CD4-positive, alpha-beta T cell treated with Interferon alpha-2 for 1 hour (primary cell): ENCODE measurements at regions not wholly inside any gene's neighbourhood (a gene's known extent, or its start where the extent isn't known, plus 50 kb on each side); places are given as distances from the start of the nearest gene placed in this dataset.

Experiments
- DNase-seq, 2 donors: peaks; one replicate each; pipeline ENCODE4 v3.0.0-alpha.2; 2020 to 2022

DNA sequence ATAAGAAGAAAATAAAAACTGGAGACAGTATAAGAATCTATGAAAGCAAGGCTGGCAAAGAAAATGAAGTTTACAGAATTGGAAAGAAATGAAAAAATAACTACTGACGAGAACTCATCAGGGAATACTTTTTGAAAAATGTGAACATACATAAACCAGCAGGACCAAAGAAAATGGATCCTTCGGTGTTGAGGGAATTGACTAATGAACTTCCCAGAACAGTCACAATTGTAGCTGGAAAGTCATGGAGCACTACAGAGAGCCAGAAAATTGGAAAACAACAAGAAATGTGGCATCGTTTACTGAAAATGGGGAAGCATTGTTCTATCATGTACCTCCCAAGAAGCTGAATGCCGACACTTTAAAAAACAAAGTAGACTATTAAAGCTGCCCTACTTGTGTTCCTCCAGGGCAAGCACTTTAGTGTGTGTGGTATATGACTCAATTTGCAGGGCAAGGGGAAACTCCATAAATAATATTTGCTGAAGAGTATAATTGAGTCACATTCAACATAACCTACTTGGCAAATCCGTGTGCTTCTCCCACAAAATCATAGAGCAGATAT is 1221.6 kb upstream of the NRXN1 start:
- DNase-seq, result no peak

DNA sequence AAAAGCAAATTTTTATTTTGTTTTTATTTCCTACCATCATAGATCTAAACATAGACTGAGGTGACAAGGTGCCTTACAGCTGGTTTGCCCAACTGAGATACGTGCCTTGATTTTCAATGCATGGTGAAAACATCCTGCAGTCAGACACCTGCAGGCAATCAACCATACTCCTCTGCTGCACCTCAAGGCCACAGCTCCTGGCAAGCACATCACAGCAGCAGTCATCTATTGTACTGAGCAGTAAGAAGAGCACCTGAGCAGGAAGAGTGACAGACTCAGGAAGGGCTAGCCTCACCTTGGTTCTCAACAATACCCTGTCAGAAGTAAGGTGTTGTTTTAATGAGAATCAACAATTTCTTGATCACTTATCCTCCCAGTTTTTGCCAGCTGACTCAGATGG is 1206.8 kb upstream of the NRXN1 start:
- no peak for DNase-seq

DNA sequence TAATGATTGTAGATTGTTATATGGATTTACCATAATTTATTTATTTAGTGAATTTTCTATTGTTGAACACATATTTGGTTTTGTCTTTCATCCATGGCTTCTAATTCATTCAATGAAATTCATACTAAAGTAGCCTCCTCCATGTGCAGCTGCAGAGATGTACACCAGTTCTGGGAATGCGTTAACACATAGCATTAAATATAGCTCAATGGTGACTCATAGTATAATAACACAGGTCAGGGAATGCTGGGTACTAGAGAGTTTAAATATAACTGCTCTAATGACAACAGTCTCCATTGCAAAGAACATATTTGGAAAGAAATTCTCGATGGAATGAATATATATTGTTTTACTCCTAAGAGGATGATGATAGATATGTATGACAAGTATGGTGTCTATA is 1190.2 kb upstream of the NRXN1 start:
- no peak for DNase-seq

DNA sequence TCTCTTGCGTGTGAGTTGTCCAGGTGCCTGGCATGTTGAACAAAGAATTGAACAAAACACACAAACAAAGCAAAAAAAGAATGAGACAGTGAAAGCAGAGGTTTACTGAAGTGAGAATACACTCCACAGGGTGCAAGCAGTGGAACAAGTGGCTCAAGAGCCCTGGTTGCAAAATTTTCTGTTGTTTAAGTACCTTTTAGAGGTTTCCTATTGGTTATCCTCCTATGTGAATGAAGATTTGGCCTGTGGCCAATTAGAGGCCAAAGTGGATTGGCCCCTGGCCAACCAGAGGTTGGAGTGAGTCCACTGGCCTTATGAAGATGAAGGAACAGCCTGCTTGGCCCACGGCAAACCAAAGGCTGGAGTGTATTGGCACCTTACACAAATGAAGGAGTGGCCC is 1188.5 kb upstream of the NRXN1 start:
- no peak for DNase-seq

DNA sequence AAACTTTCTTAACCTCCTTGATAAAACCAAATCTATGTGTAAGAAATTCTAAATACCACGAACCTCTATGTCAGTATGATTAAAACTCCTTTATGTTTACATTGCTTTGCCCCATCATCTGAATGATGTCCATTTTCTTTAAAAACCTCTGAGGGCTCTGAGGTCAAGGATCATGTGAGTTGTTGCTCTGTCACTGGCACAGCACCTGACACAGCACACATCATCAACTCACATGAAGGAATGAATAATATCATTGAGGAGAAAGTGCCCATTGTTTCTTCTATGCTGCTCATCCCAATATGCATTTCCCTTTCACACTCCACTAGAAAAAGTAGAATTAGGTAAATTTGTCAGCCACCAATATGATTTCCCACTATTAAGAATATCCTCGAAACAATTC is 1178.7 kb upstream of the NRXN1 start:
- DNase-seq, result no peak

DNA sequence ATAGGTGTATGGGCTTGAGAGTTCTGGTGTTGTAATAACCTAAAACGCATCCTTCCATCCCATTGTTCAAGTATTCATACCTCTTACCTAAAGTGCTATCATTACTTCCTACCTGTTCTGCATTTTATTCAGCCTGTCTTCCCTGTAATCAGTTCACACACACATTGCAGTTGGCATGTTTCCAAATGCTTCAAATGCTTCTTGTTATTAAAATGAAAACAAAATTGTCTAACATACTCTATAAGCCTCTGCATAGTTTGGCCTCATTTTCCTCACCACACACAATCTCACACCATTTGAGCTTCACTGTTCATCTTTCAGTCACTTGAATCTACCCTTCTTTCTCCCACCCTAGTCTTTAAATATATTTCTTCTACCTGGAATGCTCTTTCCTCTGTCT is 1178.2 kb upstream of the NRXN1 start:
- DNase-seq, result no peak

DNA sequence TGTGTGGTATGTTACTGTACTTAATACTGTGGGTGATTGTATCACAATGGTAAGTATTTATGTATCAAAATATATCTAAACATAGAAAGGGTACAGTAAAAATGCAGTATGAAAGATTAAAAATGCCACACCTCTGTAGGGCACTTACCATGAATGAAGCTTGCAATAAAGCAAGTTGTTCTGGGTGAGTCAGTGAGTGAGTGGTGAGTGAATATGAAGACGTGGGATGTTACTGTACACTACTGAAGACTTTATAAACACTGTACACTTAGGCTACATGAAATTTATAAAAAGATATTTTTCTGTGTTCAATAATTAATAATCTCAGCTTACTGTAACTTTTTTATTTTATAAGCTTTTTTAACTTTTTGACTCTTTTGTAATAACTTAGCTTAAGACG is 1162.4 kb upstream of the NRXN1 start:
- no peak for DNase-seq

DNA sequence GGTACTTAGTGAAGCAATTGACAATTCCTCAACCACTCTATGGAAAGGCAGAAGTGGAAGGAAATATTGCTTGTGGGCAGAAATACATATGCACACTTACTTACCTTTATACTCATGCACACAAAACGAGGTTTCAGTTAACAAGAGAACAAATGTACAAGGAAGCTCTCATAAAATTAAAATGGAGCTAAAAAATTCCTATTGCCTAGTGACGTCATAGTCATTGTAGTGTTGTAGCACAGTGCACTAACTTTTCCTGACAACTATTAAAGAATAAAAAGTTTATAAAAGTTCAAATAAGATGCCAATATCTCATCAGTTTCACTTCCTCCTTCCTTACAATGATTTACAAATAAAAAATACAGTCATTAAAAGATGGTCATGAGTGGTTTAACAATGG is 1161.9 kb upstream of the NRXN1 start:
- no peak for DNase-seq

DNA sequence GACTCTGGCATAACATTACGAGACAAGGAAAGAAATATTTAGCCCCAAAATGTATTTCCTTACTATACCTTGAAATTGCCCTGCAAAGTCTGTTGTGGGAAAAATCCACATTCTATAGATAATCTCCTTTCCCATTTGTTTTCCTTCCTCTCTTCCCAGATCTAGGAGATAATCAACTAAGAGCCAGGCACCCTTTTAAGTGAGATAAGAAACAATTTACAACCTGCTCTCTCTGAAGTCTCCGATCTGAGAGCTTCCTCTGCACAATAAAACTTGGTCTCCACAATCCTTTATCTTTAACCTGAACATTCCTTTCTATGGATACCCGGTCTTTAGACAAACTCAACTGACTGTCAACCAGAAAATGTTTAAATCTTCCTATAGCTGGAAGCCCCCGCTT is 1160.7 kb upstream of the NRXN1 start:
- DNase-seq, result no peak

DNA sequence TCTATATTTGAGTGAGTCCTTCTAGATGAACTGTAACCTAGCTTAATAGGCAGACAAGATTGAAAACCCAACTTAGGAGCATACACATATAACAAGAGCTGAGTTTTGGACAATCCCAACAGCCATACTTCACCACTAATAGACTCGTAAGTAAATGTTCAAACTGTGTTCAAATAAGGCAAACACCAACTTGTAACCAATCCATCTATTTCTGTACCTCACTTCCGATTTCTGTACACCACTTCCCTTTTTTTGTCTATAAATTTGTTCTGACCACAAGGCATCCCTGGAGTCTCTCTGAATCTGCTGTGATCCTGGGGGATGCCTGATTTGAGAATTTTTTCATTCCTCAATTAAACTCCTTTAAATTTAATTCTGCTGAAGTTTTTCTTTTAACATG is 1149.1 kb upstream of the NRXN1 start:
- no peak for DNase-seq

DNA sequence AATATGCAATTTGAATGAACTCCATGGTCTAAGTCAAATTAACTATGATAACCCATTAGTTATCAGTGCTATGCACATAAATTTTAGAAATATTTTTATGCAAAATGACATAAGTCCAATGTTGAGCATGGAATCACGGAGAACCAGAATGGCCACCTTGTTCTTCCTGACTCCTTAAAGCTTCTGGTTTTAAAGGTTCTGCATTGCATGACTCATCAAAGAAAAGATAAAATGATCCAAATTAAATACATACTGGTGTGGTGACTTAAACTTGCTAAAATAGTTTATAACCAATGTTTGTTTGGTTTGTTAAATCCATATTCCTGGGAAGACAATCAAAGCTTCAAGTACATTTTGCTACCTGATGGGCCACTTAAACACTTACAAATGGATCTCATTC is 1146.9 kb upstream of the NRXN1 start:
- DNase-seq, result no peak

DNA sequence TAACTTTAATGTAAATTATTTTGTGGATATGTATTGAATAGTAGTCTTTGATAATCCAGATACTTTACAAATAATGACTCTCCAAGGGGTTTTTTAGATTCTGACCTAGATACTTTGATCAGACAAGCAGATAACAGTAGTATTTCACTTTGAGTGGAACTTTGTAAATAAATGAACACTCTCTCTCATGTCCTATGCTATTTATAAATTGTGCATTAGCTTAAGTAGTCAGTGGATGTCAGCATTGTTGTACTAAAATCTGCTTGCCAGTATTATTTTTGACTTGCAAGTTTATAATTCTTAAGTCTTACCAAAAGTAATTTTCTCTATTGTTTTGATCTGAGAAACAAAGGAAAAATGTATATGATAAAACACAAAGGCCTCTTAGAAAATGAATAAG is 1113.1 kb upstream of the NRXN1 start:
- DNase-seq, result no peak

DNA sequence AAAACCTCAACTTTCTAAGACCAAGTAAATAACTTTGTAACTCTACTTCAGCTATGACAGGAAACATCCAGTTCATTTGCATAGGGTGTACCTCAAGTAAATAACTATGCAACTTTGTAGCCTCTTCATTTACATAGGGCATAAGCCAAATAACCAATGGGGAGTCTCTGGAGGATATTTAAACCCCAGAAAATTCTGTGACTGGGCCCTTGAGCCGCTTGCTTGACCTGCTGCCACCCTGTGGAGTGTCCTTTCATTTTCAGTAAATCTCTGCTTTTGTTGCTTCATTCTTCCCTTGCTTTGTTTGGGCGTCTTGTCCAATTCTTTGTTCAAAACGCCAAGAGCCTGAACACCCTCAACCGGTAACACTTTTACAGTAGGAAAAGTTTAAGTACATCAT is 1112.7 kb upstream of the NRXN1 start:
- DNase-seq, result no peak

DNA sequence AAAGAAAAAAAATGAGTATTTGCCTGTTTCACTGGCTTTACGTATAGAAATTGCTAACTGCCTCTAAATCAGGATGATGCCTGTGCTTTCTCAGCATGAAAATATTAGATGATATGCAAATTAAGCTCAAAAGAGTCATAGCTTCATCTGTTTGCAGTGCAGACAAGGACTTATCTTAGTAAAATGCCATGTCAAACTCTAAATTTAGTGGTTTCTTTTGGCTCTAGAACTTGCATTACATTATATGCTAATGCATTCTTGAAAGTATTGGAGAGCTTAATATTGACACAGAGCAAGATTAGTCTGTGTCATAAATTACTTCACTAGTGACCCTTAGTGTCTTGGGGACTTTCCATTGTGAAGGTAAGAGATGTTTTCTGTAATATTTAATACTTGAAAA is 1109.1 kb upstream of the NRXN1 start:
- DNase-seq, result no peak

DNA sequence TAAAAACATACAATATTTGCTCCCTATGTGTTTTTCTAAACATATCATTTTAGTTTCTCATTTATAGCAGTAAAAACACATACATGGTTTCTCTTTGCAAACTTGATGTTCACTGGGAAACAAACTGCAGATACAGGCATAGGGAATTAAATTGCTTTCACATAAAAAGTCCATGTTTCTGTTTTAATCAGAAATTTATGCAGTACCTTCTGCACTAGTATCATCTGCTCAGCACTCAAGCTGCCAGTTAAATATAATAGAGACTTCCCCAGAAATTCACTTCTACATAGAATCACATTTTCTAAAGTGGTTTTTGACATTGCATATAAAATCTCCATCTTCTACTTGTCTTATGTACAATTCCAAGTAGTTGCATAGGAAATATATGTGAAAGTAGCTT is 1107.3 kb upstream of the NRXN1 start:
- DNase-seq, result no peak

DNA sequence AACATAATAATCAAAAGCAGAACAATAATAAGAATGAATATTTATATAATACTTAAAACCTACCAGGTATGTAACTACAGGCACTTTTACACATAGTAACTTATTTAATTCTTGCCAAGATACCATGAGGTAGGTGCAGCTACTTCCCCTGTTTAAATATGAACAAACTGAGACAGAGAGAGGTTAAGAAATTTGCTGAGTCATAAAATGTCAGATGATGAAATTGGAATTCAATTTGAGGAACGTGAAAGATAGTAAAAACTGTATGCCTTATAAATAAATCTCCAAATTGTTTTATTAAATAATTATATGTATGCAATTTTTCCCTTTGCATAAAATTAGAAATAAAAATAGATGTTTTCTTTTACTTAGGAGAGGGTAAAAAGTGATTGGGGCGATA is 1103.3 kb upstream of the NRXN1 start:
- DNase-seq, result no peak

DNA sequence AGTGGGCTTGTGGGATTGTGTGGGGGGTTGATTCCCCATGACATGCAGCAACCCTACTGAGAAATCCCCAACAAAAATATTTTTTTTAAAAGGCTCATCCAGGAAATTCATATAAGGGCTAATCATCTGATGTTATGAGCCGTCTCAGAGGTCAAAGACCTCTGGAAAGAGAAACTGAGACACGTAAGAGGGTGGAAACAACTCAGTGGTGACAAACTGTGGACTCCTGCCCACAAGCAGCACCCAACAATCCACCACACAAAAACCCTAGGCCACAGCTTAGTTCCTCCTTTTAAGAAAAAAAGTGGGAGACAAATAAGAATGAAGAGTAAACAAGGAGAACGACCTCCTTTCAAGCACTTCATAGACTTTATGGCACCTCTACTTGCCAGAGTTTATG is 1096.1 kb upstream of the NRXN1 start:
- DNase-seq, result no peak

DNA sequence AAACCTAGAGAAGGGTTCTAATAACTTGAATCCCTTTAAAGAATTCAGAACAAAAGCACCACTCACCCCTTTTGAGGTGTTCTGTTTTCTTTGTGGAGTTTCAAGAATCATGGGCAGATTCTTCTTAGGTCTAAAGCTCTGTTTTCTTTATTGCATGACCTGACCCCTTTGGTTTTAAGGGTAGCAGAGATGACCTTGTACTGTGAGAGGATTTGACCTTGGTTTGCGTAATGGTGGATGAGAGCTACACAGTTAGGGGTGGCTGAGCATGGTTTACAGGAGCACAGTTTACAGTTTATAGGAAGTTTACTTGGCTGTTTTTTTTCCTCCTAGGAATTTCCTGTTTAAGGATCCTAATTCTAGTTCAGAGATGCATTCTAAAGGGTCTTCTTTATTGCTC is 1095.6 kb upstream of the NRXN1 start:
- no peak for DNase-seq

DNA sequence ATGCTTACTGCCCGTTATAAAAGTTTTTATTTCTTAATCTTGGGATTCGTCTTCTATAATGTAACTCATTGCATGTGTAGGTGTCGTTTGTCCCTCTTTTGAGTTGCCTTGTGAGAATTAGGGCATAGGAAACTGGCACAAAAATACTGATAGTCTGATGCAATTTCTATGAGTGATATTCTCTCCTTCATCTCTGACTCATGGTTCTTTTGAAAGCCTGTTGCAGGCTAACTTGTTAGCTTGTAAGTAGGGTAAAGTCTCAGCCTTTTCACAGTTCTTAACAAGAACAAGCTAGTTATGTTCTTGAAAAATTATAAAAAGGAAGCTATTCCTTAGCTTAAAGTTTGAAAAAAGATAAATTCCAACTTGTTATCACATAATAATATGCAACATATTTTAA is 1085.4 kb upstream of the NRXN1 start:
- no peak for DNase-seq

DNA sequence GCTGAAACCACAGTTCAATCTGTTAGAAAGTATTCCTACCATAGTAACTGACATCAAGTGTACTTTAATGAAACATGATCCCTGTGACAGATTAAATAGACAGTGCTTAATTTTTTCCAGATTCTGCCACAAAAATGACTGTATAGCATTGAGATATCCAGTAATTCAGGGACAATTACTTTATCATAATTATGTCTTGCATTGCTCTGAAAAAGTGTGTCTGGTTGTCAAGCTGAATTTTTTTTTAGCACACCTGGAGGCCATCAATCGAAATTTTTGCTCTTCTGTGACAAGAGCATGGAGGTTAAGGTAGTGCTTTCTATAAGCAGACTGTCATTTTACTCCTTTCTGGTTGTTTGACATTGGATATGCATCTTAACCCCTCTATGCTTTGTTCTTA is 1083.8 kb upstream of the NRXN1 start:
- DNase-seq, result no peak

DNA sequence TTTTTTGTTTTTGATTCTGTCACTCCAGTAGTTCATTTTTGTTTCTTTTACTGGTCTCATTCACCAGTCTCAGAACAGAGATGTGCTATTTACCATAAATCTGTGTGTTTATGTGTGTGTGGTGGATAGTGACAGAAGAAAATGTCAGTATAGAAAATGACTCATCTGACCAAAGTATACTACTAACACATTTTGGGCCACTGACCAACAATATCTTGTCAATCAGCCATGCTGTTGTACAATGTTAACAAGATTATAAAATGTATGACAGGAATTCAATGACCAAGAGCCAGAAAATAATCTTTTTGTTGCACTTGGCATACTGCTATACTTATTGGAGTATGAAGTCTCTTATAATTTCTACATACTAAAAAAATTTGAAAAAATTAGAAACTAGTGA is 1081.4 kb upstream of the NRXN1 start:
- DNase-seq, result no peak

DNA sequence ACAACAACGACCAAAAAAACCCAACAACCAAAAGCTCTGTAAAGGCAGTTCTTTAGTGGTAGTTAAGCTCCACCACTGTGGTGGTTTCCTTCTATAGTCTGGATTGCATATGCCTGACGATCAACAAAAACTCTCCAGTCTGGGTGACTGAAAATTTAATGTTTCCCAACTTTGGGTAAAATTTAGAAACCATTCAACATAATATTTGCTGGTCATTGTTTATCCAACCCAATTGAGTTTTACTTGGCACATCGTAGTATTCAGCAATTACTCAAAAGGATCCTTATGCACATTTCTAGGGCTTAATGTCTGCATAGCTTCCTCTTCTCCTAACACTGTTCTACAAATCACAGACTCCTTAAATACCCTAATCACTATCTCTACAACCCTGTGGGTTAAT is 1080.2 kb upstream of the NRXN1 start:
- no peak for DNase-seq

DNA sequence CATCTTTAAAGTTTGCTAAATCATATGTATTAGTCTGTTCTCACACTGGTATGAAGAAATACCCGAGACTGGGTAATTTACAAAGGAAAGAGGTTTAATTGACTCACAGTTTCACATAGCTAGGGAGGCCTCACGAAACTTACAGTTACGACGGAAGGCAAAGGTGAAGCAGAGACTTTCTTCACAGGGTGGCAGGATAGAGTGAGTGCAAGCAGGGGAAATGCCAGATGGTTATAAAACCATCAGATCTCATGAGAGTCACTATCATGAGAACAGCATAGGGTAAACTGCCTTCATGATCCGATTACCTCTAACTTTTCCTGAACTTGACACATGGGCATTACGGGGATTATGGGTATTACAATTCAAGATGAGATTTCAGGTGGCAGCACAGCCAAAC is 1075.2 kb upstream of the NRXN1 start:
- no peak for DNase-seq

DNA sequence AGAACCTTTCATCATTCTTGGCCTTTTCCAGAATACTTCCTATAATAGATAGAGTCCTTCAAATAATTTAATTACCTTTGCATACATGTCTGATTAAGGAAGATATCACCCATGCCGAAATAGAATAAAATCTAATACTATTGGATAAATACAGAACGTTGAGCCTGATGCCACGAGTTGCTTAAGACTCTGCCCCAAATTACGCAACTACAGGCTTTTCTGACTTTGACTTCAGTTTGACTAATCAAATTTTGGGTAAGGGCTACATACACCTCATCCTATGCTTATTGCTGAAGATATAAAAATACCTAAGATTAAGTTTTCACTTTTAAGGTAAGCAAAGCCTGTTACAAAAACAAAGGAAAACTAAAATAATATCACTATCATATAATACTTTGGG is 1065.1 kb upstream of the NRXN1 start:
- no peak for DNase-seq

DNA sequence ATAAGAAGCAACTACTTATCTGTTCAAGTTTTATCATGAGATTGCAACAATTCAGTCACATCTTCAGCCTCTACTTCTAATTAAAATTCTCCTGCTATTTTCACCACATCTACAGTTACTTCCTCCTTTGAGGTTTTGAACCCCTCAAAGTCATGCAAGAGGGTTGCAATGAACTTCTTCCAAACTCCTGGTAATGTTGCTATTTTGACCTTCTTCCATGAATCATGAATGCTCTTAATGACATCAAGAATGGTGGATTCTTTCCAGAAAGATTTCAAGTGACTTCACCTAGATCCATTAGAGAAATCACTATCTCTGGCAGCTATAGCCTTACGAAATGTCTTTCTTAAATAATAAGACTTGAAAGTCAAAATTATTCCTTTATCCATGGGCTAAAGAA is 1052.8 kb upstream of the NRXN1 start:
- DNase-seq, result no peak

DNA sequence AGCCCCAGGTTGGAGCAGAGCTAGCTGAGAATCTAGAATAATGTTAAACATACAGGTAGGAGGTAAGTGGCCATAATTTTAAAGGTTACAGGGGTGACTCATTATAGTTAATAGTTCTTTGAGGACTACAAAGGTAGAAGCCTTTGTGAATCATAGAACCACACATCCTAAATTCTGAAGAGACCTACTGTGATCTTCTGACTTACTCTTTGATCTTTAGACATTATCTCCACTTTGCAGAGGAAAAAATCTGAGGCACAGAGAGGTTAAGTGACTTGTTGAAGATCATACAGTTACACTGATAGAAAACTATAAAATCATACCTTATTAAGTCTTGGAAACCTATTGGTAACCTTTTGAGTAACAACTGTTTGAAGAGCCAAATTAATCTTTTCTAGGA is 1051.3 kb upstream of the NRXN1 start:
- no peak for DNase-seq
